ENCODE measurements at regions not wholly inside any gene's neighbourhood (a gene's known extent, or its start where the extent isn't known, plus 50 kb on each side); places are given as distances from the start of the nearest gene placed in this dataset.

DNA sequence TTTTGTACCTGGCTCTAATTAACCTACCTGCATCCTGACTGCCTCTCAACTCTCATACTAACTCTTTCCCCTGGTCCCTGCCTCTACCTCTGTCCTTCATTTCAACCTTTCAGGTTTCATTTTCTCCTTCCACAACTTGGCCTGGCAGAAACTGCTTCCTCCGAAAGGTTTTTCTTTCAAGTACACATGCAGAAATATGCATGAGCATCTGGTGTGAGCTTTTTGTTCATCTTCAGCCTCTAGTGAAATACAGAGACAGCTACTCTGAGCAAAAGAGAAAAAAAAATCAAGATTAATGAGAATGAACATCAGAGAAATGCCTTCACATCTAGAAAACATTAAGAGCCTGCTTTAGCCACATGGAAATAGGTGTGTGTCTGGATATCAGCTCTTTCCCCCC is 297.9 kb upstream of the PCSK5 start:
- WGBS (ENCODE audit: insufficient coverage): no CpG with 5 or more reads among the region's 1 CpG
- H3K9me3 ChIP-seq: no peaks in the 10 kb centered on the region
- ATAC-seq (replicated peaks in 1 of 4) (no peak), DNase-seq (no peak)
- ChIA-PET POLR2A (no interaction called here), CTCF (no interaction called here)
- H3K36me3 ChIP-seq (ENCODE audit: control insufficient read depth in 2 of 2, extremely low read depth in 1 of 2, insufficient read depth in 1 of 2, low read length in 1 of 2): no peaks in the 10 kb centered on the region
- H3K4me3 ChIP-seq (ENCODE audit: control insufficient read depth in 1 of 2, extremely low read depth in 1 of 2, low read length in 1 of 2): no peak overlapping the region
- Mint-ChIP-seq H3K9me3 (peaks cover 0 to 6% (median 5%) of the 10 kb centered on the region in 3 donors), H3K27me3 (peaks cover 0 to 5% of the 10 kb centered on the region in 2 donors), H3K4me3 (no peak overlapping the region), H3K36me3 (no peaks in the 10 kb centered on the region), H3K4me1 (no peaks in the 10 kb centered on the region), H3K27ac (no peak overlapping the region)
- no peaks in the 10 kb centered on the region for H3K27me3 ChIP-seq (replicated peaks in 1 of 2; ENCODE audit: control insufficient read depth in 2 of 2, extremely low read depth in 1 of 2, insufficient read depth in 2 of 2, low read length in 1 of 2)
- H3K4me1 ChIP-seq (ENCODE audit: control insufficient read depth in 1 of 2, extremely low read depth in 1 of 2, insufficient read depth in 2 of 2, low read length in 2 of 2): no peaks in the 10 kb centered on the region
- no peak overlapping the region for H3K27ac ChIP-seq (ENCODE audit: low read length)

DNA sequence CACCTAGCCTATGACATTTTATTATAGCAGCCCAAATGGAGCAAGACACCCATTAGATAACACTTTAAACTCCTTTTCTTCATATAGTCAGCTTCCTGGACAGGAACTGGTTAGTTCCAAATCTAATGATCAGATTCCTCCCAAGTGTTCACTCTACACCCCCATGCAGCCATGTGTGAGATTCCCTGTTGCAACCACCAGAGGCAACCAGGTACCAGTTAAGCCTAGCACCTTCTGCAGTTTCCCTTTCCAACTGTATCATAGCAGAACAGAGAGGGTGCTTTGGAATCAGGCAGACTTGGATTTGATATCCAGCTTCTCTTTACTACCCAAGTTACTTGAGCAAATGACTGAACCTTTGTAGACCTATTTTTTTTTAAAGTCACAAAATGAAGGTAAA is 296.6 kb upstream of the PCSK5 start:
- H3K9me3 ChIP-seq: no peaks in the 10 kb centered on the region
- DNase-seq (no peak), ATAC-seq (replicated peaks in 1 of 4) (no peak)
- H3K27ac ChIP-seq (ENCODE audit: low read length): no peak overlapping the region
- Mint-ChIP-seq H3K27me3 (peaks cover 0 to 5% of the 10 kb centered on the region in 2 donors), H3K36me3 (no peaks in the 10 kb centered on the region), H3K4me1 (no peaks in the 10 kb centered on the region), H3K27ac (no peak overlapping the region), H3K4me3 (no peak overlapping the region), H3K9me3 (peaks cover 0 to 6% (median 5%) of the 10 kb centered on the region in 3 donors)
- H3K27me3 ChIP-seq (replicated peaks in 1 of 2; ENCODE audit: control insufficient read depth in 2 of 2, extremely low read depth in 1 of 2, insufficient read depth in 2 of 2, low read length in 1 of 2): no peaks in the 10 kb centered on the region
- POLR2A ChIA-PET: no interaction called here
- H3K36me3 ChIP-seq (ENCODE audit: control insufficient read depth in 2 of 2, extremely low read depth in 1 of 2, insufficient read depth in 1 of 2, low read length in 1 of 2): no peaks in the 10 kb centered on the region
- CTCF ChIA-PET: no interaction called here
- H3K4me1 ChIP-seq (ENCODE audit: control insufficient read depth in 1 of 2, extremely low read depth in 1 of 2, insufficient read depth in 2 of 2, low read length in 2 of 2): no peaks in the 10 kb centered on the region
- no peak overlapping the region for H3K4me3 ChIP-seq (ENCODE audit: control insufficient read depth in 1 of 2, extremely low read depth in 1 of 2, low read length in 1 of 2)

DNA sequence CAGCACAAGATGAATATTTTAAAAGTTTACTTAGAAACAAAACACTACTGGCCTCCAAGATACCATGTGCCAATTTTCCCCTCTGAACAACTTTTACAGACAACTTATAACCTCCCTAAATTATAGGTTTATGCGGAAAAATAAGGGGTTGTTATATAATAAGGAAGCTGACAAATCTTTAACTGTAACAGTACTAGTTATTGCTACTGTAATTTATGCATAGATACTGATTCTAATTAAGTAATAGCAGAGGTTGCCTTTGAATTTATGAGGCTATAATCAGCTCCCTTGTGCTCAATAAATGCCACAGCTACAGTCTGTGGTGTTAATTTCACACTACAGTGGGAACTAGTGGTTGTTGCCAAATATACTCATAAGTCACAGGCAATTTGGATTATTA is 291.3 kb upstream of the PCSK5 start:
- Histone ChIP-seq H3K27ac (ENCODE audit: low read length) (no peak overlapping the region), H3K4me1 (ENCODE audit: control insufficient read depth in 1 of 2, extremely low read depth in 1 of 2, insufficient read depth in 2 of 2, low read length in 2 of 2) (no peaks in the 10 kb centered on the region), H3K27me3 (replicated peaks in 1 of 2; ENCODE audit: control insufficient read depth in 2 of 2, extremely low read depth in 1 of 2, insufficient read depth in 2 of 2, low read length in 1 of 2) (no peaks in the 10 kb centered on the region), H3K9me3 (no peaks in the 10 kb centered on the region), H3K4me3 (ENCODE audit: control insufficient read depth in 1 of 2, extremely low read depth in 1 of 2, low read length in 1 of 2) (no peak overlapping the region), H3K36me3 (ENCODE audit: control insufficient read depth in 2 of 2, extremely low read depth in 1 of 2, insufficient read depth in 1 of 2, low read length in 1 of 2) (no peaks in the 10 kb centered on the region)
- no peak for DNase-seq
- Mint-ChIP-seq H3K4me1 (no peaks in the 10 kb centered on the region), H3K27me3 (no peaks in the 10 kb centered on the region), H3K36me3 (no peaks in the 10 kb centered on the region), H3K27ac (no peak overlapping the region), H3K9me3 (no peaks in the 10 kb centered on the region), H3K4me3 (no peak overlapping the region)
- CTCF ChIA-PET: no interaction called here
- WGBS (ENCODE audit: insufficient coverage): no CpG with 5 or more reads among the region's 1 CpG
- ATAC-seq (replicated peaks in 1 of 4): no peak
- POLR2A ChIA-PET: interaction anchor here in 1 of 2 donors (0.6 kb wide), 1 partner anchor 50 kb away, joined by 3 read pairs; no protein-coding TSS in a partner anchor

- Histone ChIP-seq H3K36me3 (ENCODE audit: control insufficient read depth in 2 of 2, extremely low read depth in 1 of 2, insufficient read depth in 1 of 2, low read length in 1 of 2) (no peaks in the 10 kb centered on the region), H3K27ac (ENCODE audit: low read length) (no peak overlapping the region), H3K4me3 (ENCODE audit: control insufficient read depth in 1 of 2, extremely low read depth in 1 of 2, low read length in 1 of 2) (no peak overlapping the region), H3K4me1 (ENCODE audit: control insufficient read depth in 1 of 2, extremely low read depth in 1 of 2, insufficient read depth in 2 of 2, low read length in 2 of 2) (no peaks in the 10 kb centered on the region), H3K27me3 (replicated peaks in 1 of 2; ENCODE audit: control insufficient read depth in 2 of 2, extremely low read depth in 1 of 2, insufficient read depth in 2 of 2, low read length in 1 of 2) (no peaks in the 10 kb centered on the region), H3K9me3 (no peaks in the 10 kb centered on the region)
- Mint-ChIP-seq H3K36me3 (no peaks in the 10 kb centered on the region), H3K4me1 (no peaks in the 10 kb centered on the region), H3K9me3 (no peaks in the 10 kb centered on the region), H3K27ac (no peak overlapping the region), H3K27me3 (peaks cover 0 to 7% of the 10 kb centered on the region in 2 donors), H3K4me3 (no peak overlapping the region)
- DNase-seq (no peak), ATAC-seq (replicated peaks in 1 of 4) (no peak)
- CTCF ChIA-PET: no interaction called here
- WGBS (ENCODE audit: insufficient coverage): no CpG with 5 or more reads among the region's 2 CpGs
- POLR2A ChIA-PET: no interaction called here
These were observed 289.2 kb upstream of the PCSK5 start for GRCh38 chr9:75601280-75601679.

- CTCF ChIA-PET: no interaction called here
- H3K27me3 ChIP-seq (replicated peaks in 1 of 2; ENCODE audit: control insufficient read depth in 2 of 2, extremely low read depth in 1 of 2, insufficient read depth in 2 of 2, low read length in 1 of 2): no peaks in the 10 kb centered on the region
- Mint-ChIP-seq H3K4me3 (no peak overlapping the region), H3K27me3 (peaks cover 0 to 7% of the 10 kb centered on the region in 2 donors), H3K9me3 (no peaks in the 10 kb centered on the region), H3K4me1 (no peaks in the 10 kb centered on the region), H3K36me3 (no peaks in the 10 kb centered on the region), H3K27ac (no peak overlapping the region)
- ATAC-seq (replicated peaks in 1 of 4) (no peak), DNase-seq (no peak)
- POLR2A ChIA-PET: no interaction called here
- no peaks in the 10 kb centered on the region for H3K4me1 ChIP-seq (ENCODE audit: control insufficient read depth in 1 of 2, extremely low read depth in 1 of 2, insufficient read depth in 2 of 2, low read length in 2 of 2)
- H3K4me3 ChIP-seq (ENCODE audit: control insufficient read depth in 1 of 2, extremely low read depth in 1 of 2, low read length in 1 of 2): no peak overlapping the region
- no peaks in the 10 kb centered on the region for H3K36me3 ChIP-seq (ENCODE audit: control insufficient read depth in 2 of 2, extremely low read depth in 1 of 2, insufficient read depth in 1 of 2, low read length in 1 of 2)
- no peaks in the 10 kb centered on the region for H3K9me3 ChIP-seq
- no peak overlapping the region for H3K27ac ChIP-seq (ENCODE audit: low read length)
- no CpG with 5 or more reads among the region's 4 CpGs for WGBS (ENCODE audit: insufficient coverage)
These were observed 288.4 kb upstream of the PCSK5 start for GRCh38 chr9:75602060-75602459.

GRCh38 chr9:75604661-75605060 is 285.8 kb upstream of the PCSK5 start:
- Histone ChIP-seq H3K4me1 (ENCODE audit: control insufficient read depth in 1 of 2, extremely low read depth in 1 of 2, insufficient read depth in 2 of 2, low read length in 2 of 2) (no peaks in the 10 kb centered on the region), H3K36me3 (ENCODE audit: control insufficient read depth in 2 of 2, extremely low read depth in 1 of 2, insufficient read depth in 1 of 2, low read length in 1 of 2) (no peaks in the 10 kb centered on the region), H3K4me3 (ENCODE audit: control insufficient read depth in 1 of 2, extremely low read depth in 1 of 2, low read length in 1 of 2) (no peak overlapping the region), H3K27me3 (replicated peaks in 1 of 2; ENCODE audit: control insufficient read depth in 2 of 2, extremely low read depth in 1 of 2, insufficient read depth in 2 of 2, low read length in 1 of 2) (no peaks in the 10 kb centered on the region), H3K9me3 (no peaks in the 10 kb centered on the region), H3K27ac (ENCODE audit: low read length) (no peak overlapping the region)
- POLR2A ChIA-PET: no interaction called here
- H3K4me1 Mint-ChIP-seq: no peaks in the 10 kb centered on the region
- ATAC-seq (replicated peaks in 1 of 4): no peak
- no peaks in the 10 kb centered on the region for H3K36me3 Mint-ChIP-seq
- H3K27ac Mint-ChIP-seq: no peak overlapping the region
- peaks cover 0 to 16% of the 10 kb centered on the region in 2 donors for H3K27me3 Mint-ChIP-seq
- H3K9me3 Mint-ChIP-seq: no peaks in the 10 kb centered on the region
- no peak for DNase-seq
- CTCF ChIA-PET: no interaction called here
- no CpG with 5 or more reads among the region's 2 CpGs for WGBS (ENCODE audit: insufficient coverage)
- no peak overlapping the region for H3K4me3 Mint-ChIP-seq

- no peak for ATAC-seq (replicated peaks in 1 of 4)
- no peaks in the 10 kb centered on the region for H3K4me1 Mint-ChIP-seq
- Histone ChIP-seq H3K27me3 (replicated peaks in 1 of 2; ENCODE audit: control insufficient read depth in 2 of 2, extremely low read depth in 1 of 2, insufficient read depth in 2 of 2, low read length in 1 of 2) (no peaks in the 10 kb centered on the region), H3K4me1 (ENCODE audit: control insufficient read depth in 1 of 2, extremely low read depth in 1 of 2, insufficient read depth in 2 of 2, low read length in 2 of 2) (no peaks in the 10 kb centered on the region), H3K4me3 (ENCODE audit: control insufficient read depth in 1 of 2, extremely low read depth in 1 of 2, low read length in 1 of 2) (no peak overlapping the region), H3K27ac (ENCODE audit: low read length) (no peak overlapping the region), H3K9me3 (no peaks in the 10 kb centered on the region), H3K36me3 (ENCODE audit: control insufficient read depth in 2 of 2, extremely low read depth in 1 of 2, insufficient read depth in 1 of 2, low read length in 1 of 2) (no peaks in the 10 kb centered on the region)
- DNase-seq: no peak
- no peaks in the 10 kb centered on the region for H3K36me3 Mint-ChIP-seq
- H3K9me3 Mint-ChIP-seq: no peaks in the 10 kb centered on the region
- no peak overlapping the region for H3K4me3 Mint-ChIP-seq
- H3K27me3 Mint-ChIP-seq: peaks cover 5 to 33% of the 10 kb centered on the region in 2 donors
- CTCF ChIA-PET: no interaction called here
- POLR2A ChIA-PET: no interaction called here
- 56% methylated on average over 2 of the region's 2 CpGs for WGBS (ENCODE audit: insufficient coverage)
- no peak overlapping the region for H3K27ac Mint-ChIP-seq
These were observed 283.0 kb upstream of the PCSK5 start for GRCh38 chr9:75607521-75607920.
